ENCODE measurements at regions not wholly inside any gene's neighbourhood (a gene's known extent, or its start where the extent isn't known, plus 50 kb on each side); places are given as distances from the start of the nearest gene placed in this dataset.

GRCh38 chr7:67608806-67609205, 612.2 kb downstream of the TYW1 start:
- TF ChIP-seq POLR2A (IDR thresholded peaks at IDR 0.05) (no peak), POLR2AphosphoS5 (IDR thresholded peaks at IDR 0.05) (no peak)
- TF ChIP-seq, protein P1, sequence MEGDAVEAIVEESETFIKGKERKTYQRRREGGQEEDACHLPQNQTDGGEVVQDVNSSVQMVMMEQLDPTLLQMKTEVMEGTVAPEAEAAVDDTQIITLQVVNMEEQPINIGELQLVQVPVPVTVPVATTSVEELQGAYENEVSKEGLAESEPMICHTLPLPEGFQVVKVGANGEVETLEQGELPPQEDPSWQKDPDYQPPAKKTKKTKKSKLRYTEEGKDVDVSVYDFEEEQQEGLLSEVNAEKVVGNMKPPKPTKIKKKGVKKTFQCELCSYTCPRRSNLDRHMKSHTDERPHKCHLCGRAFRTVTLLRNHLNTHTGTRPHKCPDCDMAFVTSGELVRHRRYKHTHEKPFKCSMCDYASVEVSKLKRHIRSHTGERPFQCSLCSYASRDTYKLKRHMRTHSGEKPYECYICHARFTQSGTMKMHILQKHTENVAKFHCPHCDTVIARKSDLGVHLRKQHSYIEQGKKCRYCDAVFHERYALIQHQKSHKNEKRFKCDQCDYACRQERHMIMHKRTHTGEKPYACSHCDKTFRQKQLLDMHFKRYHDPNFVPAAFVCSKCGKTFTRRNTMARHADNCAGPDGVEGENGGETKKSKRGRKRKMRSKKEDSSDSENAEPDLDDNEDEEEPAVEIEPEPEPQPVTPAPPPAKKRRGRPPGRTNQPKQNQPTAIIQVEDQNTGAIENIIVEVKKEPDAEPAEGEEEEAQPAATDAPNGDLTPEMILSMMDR (IDR thresholded peaks at IDR 0.05): no peak
- no peaks in the 10 kb centered on the region for H3K27me3 ChIP-seq (replicated peaks; ENCODE audit: insufficient read depth)
- intact Hi-C loops (cut with DNase I): no loop called here
- H3K9me3 ChIP-seq: no peaks in the 10 kb centered on the region
- 92% methylated on average over 3 of the region's 3 CpGs for WGBS
- DNase-seq (ENCODE audit: low spot score): no peak
- no peaks in the 10 kb centered on the region for H3K36me3 ChIP-seq
- H3K27ac ChIP-seq: no peak overlapping the region
- no peaks in the 10 kb centered on the region for H3K4me1 ChIP-seq (replicated peaks)
- no peak overlapping the region for H3K4me3 ChIP-seq

GRCh38 chr7:67610897-67611296, 614.3 kb downstream of the TYW1 start:
- no peaks in the 10 kb centered on the region for H3K9me3 ChIP-seq
- H3K36me3 ChIP-seq: no peaks in the 10 kb centered on the region
- H3K4me1 ChIP-seq (replicated peaks): no peaks in the 10 kb centered on the region
- no peak overlapping the region for H3K27ac ChIP-seq
- TF ChIP-seq POLR2AphosphoS5 (IDR thresholded peaks at IDR 0.05) (no peak), POLR2A (IDR thresholded peaks at IDR 0.05) (no peak)
- TF ChIP-seq, protein P1 (IDR thresholded peaks at IDR 0.05): no peak
- intact Hi-C loops (cut with DNase I): no loop called here
- no peak overlapping the region for H3K4me3 ChIP-seq
- H3K27me3 ChIP-seq (replicated peaks; ENCODE audit: insufficient read depth): no peaks in the 10 kb centered on the region
- 81% methylated on average over 6 of the region's 6 CpGs for WGBS
- no peak for DNase-seq (ENCODE audit: low spot score)

DNA sequence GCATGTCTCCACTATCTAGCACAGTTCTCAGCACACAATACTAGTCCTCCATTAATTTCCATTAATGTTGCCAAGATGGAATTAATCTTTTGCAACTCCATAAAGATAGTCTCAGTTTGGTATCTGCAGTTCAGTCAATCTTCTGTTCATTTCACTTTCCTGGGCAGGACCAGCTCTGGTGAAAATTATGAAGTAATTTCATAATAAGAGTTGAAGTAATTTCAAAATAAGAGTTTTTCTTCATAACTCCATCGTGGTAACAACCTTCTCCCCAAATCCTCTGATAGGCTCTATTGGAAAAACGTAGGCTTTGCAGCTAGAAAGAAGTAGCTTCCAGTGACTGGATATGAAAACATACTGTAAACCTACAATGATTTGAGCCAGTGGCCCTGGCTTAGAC, 618.2 kb downstream of the TYW1 start:
- Histone ChIP-seq H3K27ac (no peak overlapping the region), H3K9me3 (no peaks in the 10 kb centered on the region), H3K27me3 (replicated peaks; ENCODE audit: insufficient read depth) (no peaks in the 10 kb centered on the region), H3K36me3 (no peaks in the 10 kb centered on the region), H3K4me3 (no peak overlapping the region), H3K4me1 (replicated peaks) (no peaks in the 10 kb centered on the region)
- DNase-seq (ENCODE audit: low spot score): no peak
- intact Hi-C loops (cut with DNase I): no loop called here
- WGBS: 80% methylated on average over 2 of the region's 2 CpGs
- TF ChIP-seq, protein P1 (IDR thresholded peaks at IDR 0.05): no peak
- TF ChIP-seq POLR2AphosphoS5 (IDR thresholded peaks at IDR 0.05) (no peak), POLR2A (IDR thresholded peaks at IDR 0.05) (no peak)

- intact Hi-C loops (cut with DNase I): no loop called here
- Histone ChIP-seq H3K4me1 (replicated peaks) (no peaks in the 10 kb centered on the region), H3K4me3 (no peak overlapping the region), H3K27ac (no peak overlapping the region), H3K36me3 (no peaks in the 10 kb centered on the region), H3K9me3 (no peaks in the 10 kb centered on the region), H3K27me3 (replicated peaks; ENCODE audit: insufficient read depth) (no peaks in the 10 kb centered on the region)
- no peak for DNase-seq (ENCODE audit: low spot score)
- TF ChIP-seq, protein P1 (IDR thresholded peaks at IDR 0.05): no peak
- no peak for TF ChIP-seq POLR2A (IDR thresholded peaks at IDR 0.05)
- TF ChIP-seq POLR2AphosphoS5 (IDR thresholded peaks at IDR 0.05): no peak
- 94% methylated on average over 7 of the region's 7 CpGs for WGBS
These were observed 619.9 kb downstream of the TYW1 start for GRCh38 chr7:67616517-67616916.

- DNase-seq (ENCODE audit: low spot score): no peak
- Histone ChIP-seq H3K4me1 (replicated peaks) (no peaks in the 10 kb centered on the region), H3K36me3 (no peaks in the 10 kb centered on the region), H3K27me3 (replicated peaks; ENCODE audit: insufficient read depth) (no peaks in the 10 kb centered on the region), H3K9me3 (no peaks in the 10 kb centered on the region), H3K27ac (no peak overlapping the region), H3K4me3 (no peak overlapping the region)
- intact Hi-C loops (cut with DNase I): no loop called here
- WGBS: 79% methylated on average over 8 of the region's 8 CpGs
- no peak for TF ChIP-seq POLR2AphosphoS5 (IDR thresholded peaks at IDR 0.05)
- no peak for TF ChIP-seq POLR2A (IDR thresholded peaks at IDR 0.05)
- TF ChIP-seq, protein P1 (IDR thresholded peaks at IDR 0.05): no peak
These were observed 622.0 kb downstream of the TYW1 start for GRCh38 chr7:67618556-67619162.
